HepG2 (cell line): ENCODE measurements at regions not wholly inside any gene's neighbourhood (a gene's known extent, or its start where the extent isn't known, plus 50 kb on each side); places are given as distances from the start of the nearest gene placed in this dataset.

ENCODE experiments used
- EZH2 ChIP-seq: conservative IDR thresholded peaks from 2 replicates; pipeline ENCODE4 v1.6.1; 2012; ENCODE audit warnings: mild to moderate bottlenecking, low read depth, low read length, moderate library complexity
- REST ChIP-seq, 2 experiments: IDR thresholded peaks; 2 replicates each; pipeline ENCODE4 v1.6.1; 2011 to 2012; ENCODE audit warnings: low read length in 2 of 2, borderline replicate concordance in 1 of 2, low read depth in 1 of 2, mild to moderate bottlenecking in 1 of 2, moderate library complexity in 1 of 2
- RFX5 ChIP-seq: IDR thresholded peaks from 2 replicates; pipeline ENCODE4 v1.6.1; 2011; ENCODE audit warnings: low read depth, low read length, improper control_type of control experiment

GRCh38 chr10:55168343-55168742, 367.3 kb upstream of the PCDH15 start:
- no peak for TF ChIP-seq RFX5
- no peak for TF ChIP-seq REST (IDR thresholded peaks at IDR 0.05; ENCODE audit: borderline replicate concordance in 1 of 2, low read depth in 1 of 2, low read length in 2 of 2)
- TF ChIP-seq EZH2: no peak
